ENCODE measurements at regions not wholly inside any gene's neighbourhood (a gene's known extent, or its start where the extent isn't known, plus 50 kb on each side); places are given as distances from the start of the nearest gene placed in this dataset.
"Not testable (repeated sequence)": the region's sequence is repeated elsewhere in the genome, so short reads cannot be mapped to it uniquely, and the experiment has no call there.

DNA sequence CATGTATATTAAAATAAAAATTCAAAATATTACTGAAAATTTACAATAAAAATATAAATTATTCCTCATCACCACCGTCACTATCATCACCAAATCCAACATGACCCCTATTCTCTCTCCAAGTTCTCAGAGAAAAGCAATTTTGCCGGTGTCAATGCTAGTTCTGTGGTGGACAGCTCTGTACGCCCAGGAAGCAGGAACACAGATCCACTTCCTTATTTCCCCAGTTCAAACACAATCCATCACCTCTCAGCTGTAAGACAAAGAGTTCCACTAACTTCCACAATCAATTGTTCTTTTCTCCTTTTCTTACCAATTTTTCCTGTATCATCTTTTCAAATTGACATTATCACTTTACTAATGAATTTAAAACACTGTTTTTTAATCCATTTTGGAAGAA lies 177.0 kb upstream of the LRRC61 start:
- TF ChIP-seq, protein P1, sequence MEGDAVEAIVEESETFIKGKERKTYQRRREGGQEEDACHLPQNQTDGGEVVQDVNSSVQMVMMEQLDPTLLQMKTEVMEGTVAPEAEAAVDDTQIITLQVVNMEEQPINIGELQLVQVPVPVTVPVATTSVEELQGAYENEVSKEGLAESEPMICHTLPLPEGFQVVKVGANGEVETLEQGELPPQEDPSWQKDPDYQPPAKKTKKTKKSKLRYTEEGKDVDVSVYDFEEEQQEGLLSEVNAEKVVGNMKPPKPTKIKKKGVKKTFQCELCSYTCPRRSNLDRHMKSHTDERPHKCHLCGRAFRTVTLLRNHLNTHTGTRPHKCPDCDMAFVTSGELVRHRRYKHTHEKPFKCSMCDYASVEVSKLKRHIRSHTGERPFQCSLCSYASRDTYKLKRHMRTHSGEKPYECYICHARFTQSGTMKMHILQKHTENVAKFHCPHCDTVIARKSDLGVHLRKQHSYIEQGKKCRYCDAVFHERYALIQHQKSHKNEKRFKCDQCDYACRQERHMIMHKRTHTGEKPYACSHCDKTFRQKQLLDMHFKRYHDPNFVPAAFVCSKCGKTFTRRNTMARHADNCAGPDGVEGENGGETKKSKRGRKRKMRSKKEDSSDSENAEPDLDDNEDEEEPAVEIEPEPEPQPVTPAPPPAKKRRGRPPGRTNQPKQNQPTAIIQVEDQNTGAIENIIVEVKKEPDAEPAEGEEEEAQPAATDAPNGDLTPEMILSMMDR (IDR thresholded peaks at IDR 0.05) = not testable (repeated sequence)
- not testable (repeated sequence) for TF ChIP-seq POLR2A, POLR2AphosphoS5 (IDR thresholded peaks at IDR 0.05)
